IMR-90 (cell line): ENCODE measurements at regions not wholly inside any gene's neighbourhood (a gene's known extent, or its start where the extent isn't known, plus 50 kb on each side); places are given as distances from the start of the nearest gene placed in this dataset.
"Not testable (repeated sequence)": the region's sequence is repeated elsewhere in the genome, so short reads cannot be mapped to it uniquely, and the experiment has no call there.

Experiments used
- ATAC-seq: fragments of 200-7000 bp; cut with Tn5 transposase; 2 replicates; pipeline ENCODE4 v1.9.1; 2020; ENCODE audit warnings: low read depth, mild to moderate bottlenecking, moderate library complexity
- BruUV-seq: library from RNA; stranded (reverse); fragments of 400-500 nt; replicated peaks from 2 replicates; lab custom pipeline; 2021; lab: Mats Ljungman, UMichigan
- CTCF ChIA-PET: fragments of 300-600 bp; formaldehyde crosslinking; extraction: SDS; loops from one replicate; lab custom pipeline; 2021; ENCODE audit warnings: antibody characterized with exemption; lab: Yijun Ruan, JAX
- POLR2A ChIA-PET: fragments of 300-600 bp; sonication (Branson Sonifier 250); formaldehyde crosslinking; loops from one replicate; lab custom pipeline; 2022; ENCODE audit warnings: antibody characterized with exemption; ENCODE audit not compliant: unreplicated experiment; lab: Charles Lee
- DNase-seq: peaks from one replicate; pipeline ENCODE4 v3.0.0; 2013
- H2AFZ ChIP-seq: replicated peaks from 2 replicates; pipeline ENCODE3; 2013; ENCODE audit warnings: low read length, mild to moderate bottlenecking; ENCODE audit not compliant: poor library complexity
- H2AK5ac ChIP-seq: 2 replicates; pipeline ENCODE4 v1.6.1; 2013; ENCODE audit warnings: low read depth, low read length, inconsistent platforms
- H2AK9ac ChIP-seq: replicated peaks from 2 replicates; pipeline ENCODE3; 2013; ENCODE audit warnings: mild to moderate bottlenecking, low read depth, low read length, moderate library complexity; ENCODE audit not compliant: poor library complexity
- H2BK120ac ChIP-seq: 2 replicates; pipeline ENCODE4 v1.6.1; 2013; ENCODE audit warnings: low read depth, low read length, inconsistent platforms
- H2BK15ac ChIP-seq: 3 replicates; pipeline ENCODE4 v1.6.1; 2013; ENCODE audit warnings: low read depth, low read length, inconsistent platforms
- H2BK20ac ChIP-seq: 2 replicates; pipeline ENCODE4 v1.6.1; 2013; ENCODE audit warnings: low read depth, mild to moderate bottlenecking, inconsistent platforms, low read length, moderate library complexity
- H2BK5ac ChIP-seq: 2 replicates; pipeline ENCODE4 v1.6.1; 2013; ENCODE audit warnings: mild to moderate bottlenecking, low read depth, low read length, inconsistent platforms; ENCODE audit not compliant: poor library complexity, severe bottlenecking
- H3K14ac ChIP-seq: replicated peaks from 2 replicates; pipeline ENCODE4 v1.6.1; 2013; ENCODE audit warnings: low read depth, low read length, inconsistent platforms
- H3K18ac ChIP-seq: 2 replicates; pipeline ENCODE4 v1.6.1; 2013; ENCODE audit warnings: low read depth, low read length, control low read depth
- H3K23ac ChIP-seq: 2 replicates; pipeline ENCODE4 v1.6.1; 2013; ENCODE audit warnings: low read depth, low read length, inconsistent platforms
- H3K27ac ChIP-seq: 2 replicates; pipeline ENCODE4 v1.5.1; 2013; ENCODE audit warnings: mild to moderate bottlenecking, control low read depth, low read length; ENCODE audit not compliant: insufficient read depth
- H3K27me3 ChIP-seq: 2 replicates; pipeline ENCODE4 v1.6.1; 2013; ENCODE audit warnings: low read length; ENCODE audit not compliant: control insufficient read depth, insufficient read depth
- H3K36me3 ChIP-seq: 2 replicates; pipeline ENCODE4 v1.6.1; 2013; ENCODE audit warnings: low read length, mixed read lengths; ENCODE audit not compliant: control insufficient read depth, insufficient read depth
- H3K4ac ChIP-seq: 2 replicates; pipeline ENCODE4 v1.6.1; 2013; ENCODE audit warnings: low read depth, low read length, inconsistent platforms
- H3K4me1 ChIP-seq: 2 replicates; pipeline ENCODE4 v1.6.1; 2013; ENCODE audit warnings: low read length, mixed read lengths; ENCODE audit not compliant: control insufficient read depth, insufficient read depth
- H3K4me2 ChIP-seq: 2 replicates; pipeline ENCODE4 v1.6.1; 2013; ENCODE audit warnings: low read depth, mild to moderate bottlenecking, control low read depth, low read length, moderate library complexity
- H3K4me3 ChIP-seq: 2 replicates; pipeline ENCODE4 v1.5.1; 2013; ENCODE audit warnings: low read depth, mild to moderate bottlenecking, control low read depth, low read length, moderate library complexity; ENCODE audit not compliant: insufficient read depth
- H3K56ac ChIP-seq: 2 replicates; pipeline ENCODE4 v1.6.1; 2013; ENCODE audit warnings: low read length, inconsistent platforms; ENCODE audit not compliant: insufficient read depth; ENCODE audit errors: extremely low read depth
- H3K79me1 ChIP-seq, 2 experiments: 2 replicates each; pipeline ENCODE4 v1.6.1; 2013; ENCODE audit warnings: low read length in 2 of 2, inconsistent platforms in 1 of 2, low read depth in 1 of 2
- H3K9ac ChIP-seq: 2 replicates; pipeline ENCODE4 v1.6.1; 2013; ENCODE audit warnings: low read depth, low read length, control low read depth
- H3K9me1 ChIP-seq: 2 replicates; pipeline ENCODE4 v1.6.1; 2013; ENCODE audit warnings: low read length, inconsistent platforms; ENCODE audit not compliant: insufficient read depth
- H3K9me3 ChIP-seq: 2 replicates; pipeline ENCODE4 v1.6.1; 2013; ENCODE audit warnings: low read length; ENCODE audit not compliant: control insufficient read depth, insufficient read depth
- H4K20me1 ChIP-seq: 2 replicates; pipeline ENCODE4 v1.6.1; 2013; ENCODE audit warnings: low read length, inconsistent platforms; ENCODE audit not compliant: insufficient read depth
- H4K5ac ChIP-seq: 2 replicates; pipeline ENCODE4 v1.6.1; 2013; ENCODE audit warnings: mild to moderate bottlenecking, low read depth, low read length, control low read depth
- H4K8ac ChIP-seq, 2 experiments: 2 replicates each; pipeline ENCODE4 v1.6.1; 2013; ENCODE audit warnings: low read depth in 2 of 2, low read length in 2 of 2, control low read depth in 1 of 2, inconsistent platforms in 1 of 2
- H4K91ac ChIP-seq: 2 replicates; pipeline ENCODE4 v1.6.1; 2013; ENCODE audit warnings: low read depth, low read length, inconsistent platforms; ENCODE audit not compliant: insufficient read depth
- WGBS, 2 experiments: methylation state at CpG; one replicate each; pipeline versions ENCODE4 v1.1.5 to v1.1.7; 2013; ENCODE audit warnings: missing lambda C conversion rate in 2 of 2; ENCODE audit not compliant: insufficient read length in 1 of 2; ENCODE audit errors: extremely low coverage in 2 of 2; 5-methylcytosine and 5-hydroxymethylcytosine counted together
- dilution Hi-C: fragments of 300-500 bp; cut with HindIII; formaldehyde crosslinking; loops from one replicate; pipeline ENCODE4 v1.14.3; 2018; ENCODE audit warnings: low sequenced_read_pairs; ENCODE audit not compliant: unreplicated experiment
- in situ Hi-C: fragments of 300-500 bp; cut with MboI; formaldehyde crosslinking; loops from 3 replicates; pipeline ENCODE4 v1.14.3; 2019; ENCODE audit warnings: low sequenced_read_pairs, inconsistent platforms, mixed read lengths
- intact Hi-C: fragments of 100-400 bp; cut with micrococcal nuclease; formaldehyde crosslinking; loops from 2 replicates; pipeline ENCODE4 v1.10.0; 2022

- H3K56ac ChIP-seq, H4K5ac ChIP-seq, H2AFZ ChIP-seq, ATAC-seq, H3K9me3 ChIP-seq, H3K4ac ChIP-seq, DNase-seq, H3K4me3 ChIP-seq, H4K91ac ChIP-seq, CTCF ChIA-PET, H4K8ac ChIP-seq, H3K9me1 ChIP-seq, H3K27me3 ChIP-seq, H2AK5ac ChIP-seq, in situ Hi-C loops, H3K18ac ChIP-seq, H3K27ac ChIP-seq, H4K20me1 ChIP-seq, H3K79me1 ChIP-seq, intact Hi-C loops, BruUV-seq, dilution Hi-C loops, H3K14ac ChIP-seq, H3K9ac ChIP-seq, H2BK5ac ChIP-seq, H2BK120ac ChIP-seq, POLR2A ChIA-PET, H2BK20ac ChIP-seq, H3K36me3 ChIP-seq, H3K4me1 ChIP-seq, H3K4me2 ChIP-seq, H2BK15ac ChIP-seq, H2AK9ac ChIP-seq, H3K23ac ChIP-seq: not testable (repeated sequence)
- no CpG with 5 or more reads among the region's 3 CpGs for WGBS, 2 experiments
Observed at GRCh38 chr15:30695811-30696210, 69.9 kb downstream of the ARHGAP11B start.

- H2AK5ac ChIP-seq, H3K27ac ChIP-seq, dilution Hi-C loops, H4K5ac ChIP-seq, H4K20me1 ChIP-seq, H3K4me1 ChIP-seq, POLR2A ChIA-PET, DNase-seq, H2BK15ac ChIP-seq, H3K9me3 ChIP-seq, H2BK120ac ChIP-seq, in situ Hi-C loops, H3K9me1 ChIP-seq, H3K4me2 ChIP-seq, H2AK9ac ChIP-seq, H3K79me1 ChIP-seq, ATAC-seq, H2BK5ac ChIP-seq, H3K36me3 ChIP-seq, H4K8ac ChIP-seq, CTCF ChIA-PET, H2AFZ ChIP-seq, intact Hi-C loops, H3K4ac ChIP-seq, H3K14ac ChIP-seq, H3K4me3 ChIP-seq, H3K23ac ChIP-seq, H2BK20ac ChIP-seq, H3K27me3 ChIP-seq, H4K91ac ChIP-seq, H3K18ac ChIP-seq, H3K9ac ChIP-seq, H3K56ac ChIP-seq, BruUV-seq: not testable (repeated sequence)
- WGBS, 2 experiments, result no CpG with 5 or more reads among the region's 15 CpGs
Observed at GRCh38 chr15:30696439-30697314, 70.7 kb downstream of the ARHGAP11B start.
